HG03575 (cell line): ENCODE measurements at regions not wholly inside any gene's neighbourhood (a gene's known extent, or its start where the extent isn't known, plus 50 kb on each side); places are given as distances from the start of the nearest gene placed in this dataset.

ENCODE experiments used
- ATAC-seq: cut with Tn5 transposase; IDR thresholded peaks from one replicate; pipeline ENCODE4 v1.9.1; 2021; ENCODE audit not compliant: unreplicated experiment, insufficient number of reproducible peaks, low FRiP score; ENCODE audit errors: extremely low read depth

DNA sequence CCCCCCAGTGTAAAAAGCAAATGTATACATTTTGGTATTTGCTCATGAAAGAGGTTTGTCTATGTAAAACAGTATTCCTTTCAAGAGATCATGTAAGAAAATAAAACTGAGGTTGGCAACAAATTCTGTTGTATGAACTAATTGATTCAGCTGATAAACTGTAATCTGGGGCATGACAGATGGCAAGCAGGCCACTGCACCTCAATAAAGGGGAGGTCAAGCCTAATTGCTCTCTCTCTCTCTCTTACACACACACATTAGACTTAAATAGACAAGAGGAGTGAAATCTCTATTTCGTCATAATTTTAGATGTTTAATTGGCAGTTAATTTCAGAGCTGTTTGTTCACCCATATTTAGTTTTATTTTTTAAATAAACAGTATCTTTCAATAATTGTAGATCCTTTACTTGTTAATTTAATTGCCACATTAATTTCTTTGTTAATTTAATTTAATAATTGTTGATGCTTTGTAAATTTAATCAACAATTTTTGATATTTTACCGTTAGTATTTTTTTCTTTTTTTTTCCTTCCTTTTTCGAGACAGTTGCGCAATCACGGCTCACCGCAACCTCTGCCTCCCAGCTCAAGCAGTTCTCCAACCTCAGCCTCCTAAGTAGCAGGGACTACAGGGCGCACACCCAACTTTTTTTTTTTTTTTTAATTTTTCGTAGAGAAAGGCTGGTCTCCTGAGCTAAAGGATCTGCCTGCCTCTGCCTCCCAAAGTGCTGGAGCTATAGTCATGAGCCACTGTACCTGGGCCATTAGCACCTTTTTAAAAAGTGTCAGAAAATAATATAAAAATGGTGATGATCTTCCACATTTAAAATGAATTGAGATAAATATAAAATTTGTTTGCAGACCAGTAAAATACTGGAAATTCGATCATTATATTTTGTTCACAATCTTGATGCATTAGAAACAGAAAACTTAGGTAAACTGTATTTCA is 577.7 kb downstream of the SLC16A7 start:
- ATAC-seq = no peak

- no peak for ATAC-seq
Measured at GRCh38 chr12:60174476-60174875, 578.6 kb downstream of the SLC16A7 start.

DNA sequence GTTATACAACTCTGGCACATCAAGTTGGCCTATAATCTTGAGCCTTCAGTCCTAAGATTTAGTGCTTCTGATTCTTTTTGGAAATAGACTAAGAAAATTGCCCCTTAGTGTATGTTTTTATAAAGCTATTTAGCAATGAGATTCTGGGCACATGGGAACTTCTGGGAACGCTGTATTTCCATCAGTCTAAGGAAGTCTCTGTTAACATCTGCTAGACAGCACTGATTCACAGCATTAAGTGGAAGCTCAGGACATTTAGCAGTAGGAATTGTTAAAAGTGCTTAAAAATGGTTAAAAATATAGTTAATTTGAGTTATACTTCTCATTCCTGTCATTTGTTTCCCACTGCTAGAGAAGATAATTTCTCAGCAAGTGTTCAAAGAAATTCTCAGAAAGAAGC is 579.1 kb downstream of the SLC16A7 start:
- ATAC-seq = no peak

GRCh38 chr12:60176891-60177290 is 581.1 kb downstream of the SLC16A7 start:
- ATAC-seq = no peak

DNA sequence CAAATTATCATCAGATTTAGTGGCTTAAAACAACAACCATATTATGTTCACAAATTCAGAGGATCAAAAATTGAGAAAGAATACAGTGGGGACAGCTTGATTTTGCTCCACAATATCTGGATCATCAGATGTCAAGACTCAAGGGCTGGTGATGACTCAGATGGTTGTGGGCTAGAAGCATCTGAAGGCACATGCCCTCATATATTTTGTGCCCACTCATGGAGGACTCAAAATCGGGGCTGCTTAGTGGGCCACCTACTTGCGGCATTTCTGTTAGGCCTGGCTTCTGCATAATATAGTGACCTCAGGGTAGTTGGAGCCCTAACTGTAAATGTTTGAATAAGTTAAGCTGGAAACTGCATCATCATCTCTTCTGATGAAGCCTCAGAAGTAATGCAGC is 584.5 kb downstream of the SLC16A7 start:
- no peak for ATAC-seq

- no peak for ATAC-seq
Measured at GRCh38 chr12:60182354-60182753, 586.5 kb downstream of the SLC16A7 start.

DNA sequence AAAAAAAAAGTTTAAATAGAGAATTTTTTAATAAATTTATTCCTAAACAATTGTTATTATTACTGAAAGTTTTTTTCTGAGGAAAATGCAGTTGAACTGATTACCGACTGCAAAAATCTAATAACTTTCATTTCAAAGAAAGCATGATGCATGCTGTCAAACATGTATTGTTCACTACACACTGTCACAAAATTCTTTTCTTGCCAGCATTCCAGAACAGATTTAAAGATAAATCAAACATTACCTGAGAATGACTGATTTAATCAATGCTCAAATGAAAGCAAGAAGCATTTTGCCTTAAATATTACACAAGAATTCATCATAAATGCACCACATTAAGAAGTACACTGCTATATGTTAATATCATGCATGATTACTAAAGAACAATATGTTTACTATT is 588.3 kb downstream of the SLC16A7 start:
- ATAC-seq = no peak

- ATAC-seq = no peak
Measured at GRCh38 chr12:60185060-60185459, 589.2 kb downstream of the SLC16A7 start.

GRCh38 chr12:60191271-60191670 is 595.4 kb downstream of the SLC16A7 start:
- ATAC-seq = no peak

DNA sequence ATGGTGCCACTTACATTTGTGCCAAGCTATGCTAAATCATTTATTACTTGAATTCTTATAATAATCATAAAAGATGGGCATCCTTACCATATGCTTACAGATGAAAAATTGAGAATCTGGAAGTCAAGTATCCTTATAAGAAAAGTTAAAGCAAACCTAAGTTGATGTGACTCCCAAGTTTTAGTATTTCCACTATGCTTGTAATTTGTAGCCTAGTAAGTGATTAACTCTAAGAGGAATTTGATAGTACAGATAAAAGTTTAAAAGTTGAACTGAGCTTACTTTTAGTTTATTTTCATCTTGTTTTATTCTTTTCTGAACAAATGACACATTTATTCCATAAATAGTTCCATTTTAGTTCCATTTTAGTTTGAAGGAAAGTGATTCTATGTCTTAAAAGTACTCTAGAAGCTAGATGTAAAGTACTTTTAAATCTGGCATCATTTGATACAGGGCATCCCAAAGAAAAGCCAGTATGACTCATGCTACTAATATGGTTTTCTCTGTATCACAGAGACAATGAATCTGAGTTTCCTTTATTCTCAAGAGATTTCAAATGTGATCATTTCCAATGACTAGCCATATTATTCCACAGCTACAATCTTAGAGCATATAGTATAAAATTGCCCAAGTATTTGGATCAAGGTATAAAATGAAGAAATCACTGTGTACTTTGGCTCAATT is 596.0 kb downstream of the SLC16A7 start:
- ATAC-seq = no peak

GRCh38 chr12:60194678-60195077 is 598.8 kb downstream of the SLC16A7 start:
- no peak for ATAC-seq

GRCh38 chr12:60195483-60195882 is 599.7 kb downstream of the SLC16A7 start:
- no peak for ATAC-seq

- ATAC-seq = no peak
Measured at GRCh38 chr12:60196366-60196765, 600.5 kb downstream of the SLC16A7 start.

GRCh38 chr12:60197589-60197988 is 601.8 kb downstream of the SLC16A7 start:
- no peak for ATAC-seq

DNA sequence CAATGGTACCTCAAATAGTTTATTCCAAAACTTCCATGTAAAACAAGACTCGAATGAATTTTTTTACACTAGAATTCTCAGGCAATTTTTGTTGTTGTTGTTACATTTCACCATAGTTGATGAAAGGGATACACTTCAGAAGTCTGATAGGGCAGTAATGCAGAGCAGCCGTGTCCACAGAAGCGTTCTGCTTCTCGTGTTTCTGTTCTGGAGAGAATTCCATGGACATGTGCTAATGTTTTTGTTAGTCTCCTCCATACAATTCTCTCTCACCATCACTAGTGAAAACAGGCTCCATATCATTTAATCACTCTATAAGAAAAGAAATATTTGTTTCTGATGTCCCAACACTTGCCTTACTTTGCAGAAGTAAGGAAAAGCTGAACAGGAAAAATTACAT is 606.1 kb downstream of the SLC16A7 start:
- ATAC-seq = no peak

GRCh38 chr12:60205500-60205899 is 609.7 kb downstream of the SLC16A7 start:
- no peak for ATAC-seq

DNA sequence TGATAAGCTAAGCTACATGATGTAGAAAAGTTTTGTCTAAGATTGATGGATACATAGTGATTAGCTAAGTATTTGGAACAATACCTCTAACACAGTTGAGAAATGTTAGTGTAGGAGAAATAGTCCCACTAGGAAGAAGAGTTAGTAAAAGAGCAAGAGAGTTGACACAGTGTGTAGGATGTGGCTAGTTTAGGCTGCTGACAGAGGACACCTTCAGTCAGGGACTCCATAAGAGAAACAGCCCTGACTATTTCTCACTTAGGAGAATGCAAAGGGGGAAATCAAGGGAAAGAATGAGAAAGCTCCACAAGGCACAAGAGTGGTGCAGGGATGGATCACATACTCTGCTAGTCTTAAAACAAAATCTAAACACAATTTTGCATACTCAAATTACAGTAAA is 613.7 kb downstream of the SLC16A7 start:
- ATAC-seq = no peak

DNA sequence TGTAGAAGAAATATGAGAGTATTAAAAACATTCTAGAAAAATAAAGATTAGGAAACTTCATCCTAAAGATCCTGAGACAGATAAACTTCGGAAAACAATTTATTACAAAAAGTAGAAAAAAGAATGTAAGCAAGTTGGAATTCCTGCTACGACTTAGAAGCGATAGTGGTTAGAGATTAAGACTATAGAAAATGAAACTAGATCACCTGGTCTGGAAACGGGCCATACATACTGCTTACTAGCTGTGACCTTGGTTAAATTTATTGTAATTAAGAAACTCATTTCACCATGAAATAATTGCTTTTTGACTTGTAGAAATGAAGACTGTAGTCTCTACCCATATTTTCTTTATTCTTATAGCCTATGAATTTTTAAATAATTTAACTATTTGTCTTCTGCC is 614.1 kb downstream of the SLC16A7 start:
- no peak for ATAC-seq

GRCh38 chr12:60210756-60211155 is 614.9 kb downstream of the SLC16A7 start:
- no peak for ATAC-seq

DNA sequence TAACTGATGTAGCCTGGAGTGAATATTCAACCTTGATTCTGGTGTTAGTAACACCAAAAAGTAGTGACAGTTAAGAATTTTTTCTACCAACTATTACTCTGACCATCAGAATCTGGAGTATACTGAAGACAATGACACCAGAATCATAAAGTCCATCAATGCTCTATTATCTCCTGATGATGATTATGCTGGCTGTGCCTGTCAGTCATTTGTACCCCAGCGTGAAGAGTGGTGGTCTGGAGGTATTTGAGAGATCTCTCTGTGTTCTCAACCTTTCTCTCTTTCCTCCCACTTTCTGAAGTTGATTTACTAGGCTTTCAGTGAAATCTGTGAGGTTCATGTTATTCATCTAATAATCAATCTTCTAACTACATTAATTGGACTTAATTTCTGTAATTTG is 615.4 kb downstream of the SLC16A7 start:
- ATAC-seq = no peak
